ENCODE measurements at regions not wholly inside any gene's neighbourhood (a gene's known extent, or its start where the extent isn't known, plus 50 kb on each side); places are given as distances from the start of the nearest gene placed in this dataset.

- no peak for TF ChIP-seq CTCF (IDR thresholded peaks at IDR 0.05; ENCODE audit: insufficient read depth, low read depth, low read length)
- H3K4me3 ChIP-seq (ENCODE audit: low read depth, low read length) = no peak overlapping the region
- no peak for DNase-seq (ENCODE audit: low read depth)
These were observed 1610.4 kb upstream of the ZEB2 start for GRCh38 chr2:146130290-146130689.

- no peak overlapping the region for H3K4me3 ChIP-seq (ENCODE audit: low read depth, low read length)
- TF ChIP-seq CTCF (IDR thresholded peaks at IDR 0.05; ENCODE audit: insufficient read depth, low read depth, low read length) = no peak
- no peak for DNase-seq (ENCODE audit: low read depth)
These were observed 1609.3 kb upstream of the ZEB2 start for GRCh38 chr2:146129231-146129630.

DNA sequence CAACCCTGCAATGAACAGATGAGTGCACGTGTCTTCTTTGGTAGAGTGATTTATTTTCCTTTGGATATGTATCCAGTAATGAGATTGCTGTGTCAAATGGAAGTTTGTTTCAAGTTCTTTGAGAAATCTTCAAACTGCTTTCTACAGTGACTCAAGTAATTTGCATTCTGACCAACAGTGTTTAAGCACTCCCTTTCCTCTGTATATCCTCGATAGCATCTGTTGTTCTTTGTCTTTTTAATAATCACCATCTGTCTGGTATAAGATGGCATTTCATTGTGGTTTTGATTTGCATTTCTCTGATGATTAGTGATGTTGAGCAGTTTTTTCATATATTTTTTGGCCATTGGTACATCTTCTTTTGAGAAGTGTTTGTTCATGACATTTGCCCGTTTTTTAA lies 1608.3 kb upstream of the ZEB2 start:
- no peak for DNase-seq (ENCODE audit: low read depth)
- TF ChIP-seq CTCF (IDR thresholded peaks at IDR 0.05; ENCODE audit: insufficient read depth, low read depth, low read length) = no peak
- H3K4me3 ChIP-seq (ENCODE audit: low read depth, low read length) = no peak overlapping the region

DNA sequence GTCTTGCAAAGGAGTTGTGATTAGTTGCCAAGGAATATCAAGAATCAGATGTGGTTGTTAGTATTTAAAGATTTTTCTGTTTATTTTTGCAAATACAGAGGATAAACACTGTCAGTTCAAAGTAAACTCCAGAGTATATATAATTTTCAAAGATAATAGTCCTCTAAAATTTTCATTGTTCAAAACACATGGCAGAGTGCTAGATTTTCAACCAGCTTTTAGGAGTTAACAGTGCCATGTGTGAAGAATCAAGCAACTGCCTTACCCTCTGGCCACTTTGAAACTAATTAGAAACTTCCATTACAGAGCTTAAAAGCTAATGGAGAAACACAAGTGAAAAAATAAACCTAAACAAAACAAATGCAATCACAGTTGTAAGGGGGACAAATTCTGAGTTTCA lies 1605.6 kb upstream of the ZEB2 start:
- no peak for DNase-seq (ENCODE audit: low read depth)
- TF ChIP-seq CTCF (IDR thresholded peaks at IDR 0.05; ENCODE audit: insufficient read depth, low read depth, low read length) = no peak
- H3K4me3 ChIP-seq (ENCODE audit: low read depth, low read length) = no peak overlapping the region

DNA sequence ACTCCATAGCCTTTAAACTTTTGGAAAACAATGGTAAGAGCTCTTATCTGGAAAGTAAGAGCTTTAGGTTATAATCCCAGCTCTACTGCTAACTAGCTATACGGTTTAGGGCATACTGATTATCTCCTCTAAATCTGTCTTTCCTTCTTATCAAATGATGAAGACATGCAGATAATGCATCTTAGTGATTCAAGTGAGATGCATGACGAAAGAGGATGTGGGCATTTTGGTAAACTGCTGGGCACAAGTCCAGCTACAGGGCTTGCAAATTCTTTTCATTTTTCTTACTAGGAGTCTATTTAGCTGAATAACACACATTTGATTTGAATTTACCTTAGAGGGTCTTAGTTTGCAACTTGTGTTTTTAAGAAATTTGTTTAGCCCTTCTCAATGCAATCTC lies 1604.8 kb upstream of the ZEB2 start:
- peak; percentile 43 for DNase-seq (ENCODE audit: low read depth)
- TF ChIP-seq CTCF (IDR thresholded peaks at IDR 0.05; ENCODE audit: insufficient read depth, low read depth, low read length) = no peak
- H3K4me3 ChIP-seq (ENCODE audit: low read depth, low read length) = no peak overlapping the region

DNA sequence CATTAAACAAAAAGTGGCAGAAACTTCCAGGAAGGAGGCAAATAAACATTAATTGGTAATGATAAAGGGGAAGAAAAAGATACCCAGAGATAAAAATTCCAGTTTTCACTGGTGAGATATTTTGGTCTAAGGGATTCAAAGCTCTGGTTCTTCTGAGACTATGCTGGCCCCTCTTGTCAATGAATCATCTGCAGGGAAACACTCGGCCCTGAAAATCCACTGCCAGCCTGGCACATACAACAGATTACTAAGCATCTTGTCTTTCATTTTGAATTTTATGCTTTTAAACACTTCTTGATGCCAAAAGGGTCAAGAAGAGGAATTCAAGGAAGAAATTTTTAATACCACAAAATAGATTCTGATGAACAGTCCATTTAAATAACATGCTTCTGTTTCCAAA lies 1603.8 kb upstream of the ZEB2 start:
- no peak for DNase-seq (ENCODE audit: low read depth)

More for the DNA sequence above, 1603.8 kb upstream of the ZEB2 start:
- no peak overlapping the region for H3K4me3 ChIP-seq (ENCODE audit: low read depth, low read length)
- TF ChIP-seq CTCF (IDR thresholded peaks at IDR 0.05; ENCODE audit: insufficient read depth, low read depth, low read length) = no peak
